ENCODE measurements at regions not wholly inside any gene's neighbourhood (a gene's known extent, or its start where the extent isn't known, plus 50 kb on each side); places are given as distances from the start of the nearest gene placed in this dataset.

DNA sequence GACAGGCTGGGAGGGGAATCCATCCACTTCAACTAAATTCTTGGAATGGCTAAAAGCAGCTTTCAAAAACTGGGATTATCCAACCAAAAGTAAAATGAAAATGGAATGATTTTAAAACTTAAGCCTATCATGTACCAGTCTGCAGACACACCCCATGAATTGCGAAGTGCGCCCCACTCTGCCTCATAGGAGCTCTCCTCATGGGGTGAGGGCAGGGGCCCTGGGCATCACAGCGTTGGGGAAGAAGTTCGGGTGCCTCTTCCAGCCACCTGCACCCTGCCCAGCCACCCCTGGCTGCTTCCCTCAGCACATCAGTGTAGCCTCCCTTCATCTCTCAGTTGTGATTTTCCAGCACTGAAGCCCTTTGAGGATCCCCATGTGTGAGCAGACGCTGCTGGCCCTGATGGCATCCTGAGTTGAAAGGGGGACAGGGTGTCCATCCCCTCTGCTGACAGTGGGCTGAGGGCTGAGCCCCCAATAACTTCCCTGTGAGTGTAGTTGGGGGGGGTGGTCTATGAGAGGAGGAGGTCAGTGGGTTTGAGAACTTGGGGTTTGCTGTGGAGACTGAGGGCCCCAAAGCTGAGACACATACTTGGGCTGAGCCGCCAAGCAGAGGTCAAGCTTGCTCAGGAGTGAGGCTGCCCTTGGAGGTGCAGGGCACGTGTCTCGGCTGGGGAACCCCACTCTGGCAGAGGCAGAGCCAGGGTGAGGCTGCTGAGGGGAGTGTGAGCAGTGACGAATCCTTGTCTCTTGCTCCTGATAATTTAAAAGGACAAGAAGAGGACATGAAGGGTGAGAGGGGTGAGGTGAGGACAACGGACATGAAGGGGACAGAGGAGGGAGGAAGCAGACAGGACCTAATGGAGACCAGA, 542.1 kb downstream of the TCERG1L start:
- CTCF ChIA-PET = no interaction called here
- Mint-ChIP-seq H3K9me3 (ENCODE audit: low read depth, unreplicated experiment) (peaks cover 4% of the 10 kb centered on the region), H3K4me3 (ENCODE audit: low read depth, unreplicated experiment) (no peak overlapping the region), H3K36me3 (ENCODE audit: insufficient read depth, unreplicated experiment) (no peaks in the 10 kb centered on the region), H3K4me1 (ENCODE audit: low read depth, unreplicated experiment) (no peaks in the 10 kb centered on the region), H3K27me3 (ENCODE audit: unreplicated experiment) (no peaks in the 10 kb centered on the region), H3K27ac (ENCODE audit: unreplicated experiment) (no peak overlapping the region)
- TF ChIP-seq, protein P1, sequence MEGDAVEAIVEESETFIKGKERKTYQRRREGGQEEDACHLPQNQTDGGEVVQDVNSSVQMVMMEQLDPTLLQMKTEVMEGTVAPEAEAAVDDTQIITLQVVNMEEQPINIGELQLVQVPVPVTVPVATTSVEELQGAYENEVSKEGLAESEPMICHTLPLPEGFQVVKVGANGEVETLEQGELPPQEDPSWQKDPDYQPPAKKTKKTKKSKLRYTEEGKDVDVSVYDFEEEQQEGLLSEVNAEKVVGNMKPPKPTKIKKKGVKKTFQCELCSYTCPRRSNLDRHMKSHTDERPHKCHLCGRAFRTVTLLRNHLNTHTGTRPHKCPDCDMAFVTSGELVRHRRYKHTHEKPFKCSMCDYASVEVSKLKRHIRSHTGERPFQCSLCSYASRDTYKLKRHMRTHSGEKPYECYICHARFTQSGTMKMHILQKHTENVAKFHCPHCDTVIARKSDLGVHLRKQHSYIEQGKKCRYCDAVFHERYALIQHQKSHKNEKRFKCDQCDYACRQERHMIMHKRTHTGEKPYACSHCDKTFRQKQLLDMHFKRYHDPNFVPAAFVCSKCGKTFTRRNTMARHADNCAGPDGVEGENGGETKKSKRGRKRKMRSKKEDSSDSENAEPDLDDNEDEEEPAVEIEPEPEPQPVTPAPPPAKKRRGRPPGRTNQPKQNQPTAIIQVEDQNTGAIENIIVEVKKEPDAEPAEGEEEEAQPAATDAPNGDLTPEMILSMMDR (IDR thresholded peaks at IDR 0.05; ENCODE audit: unreplicated experiment) = no peak
- intact Hi-C loops (cut with micrococcal nuclease; ENCODE audit: unreplicated experiment) = no loop called here
- no peak for DNase-seq
- BruUV-seq (replicated peaks) = no TSS peak

DNA sequence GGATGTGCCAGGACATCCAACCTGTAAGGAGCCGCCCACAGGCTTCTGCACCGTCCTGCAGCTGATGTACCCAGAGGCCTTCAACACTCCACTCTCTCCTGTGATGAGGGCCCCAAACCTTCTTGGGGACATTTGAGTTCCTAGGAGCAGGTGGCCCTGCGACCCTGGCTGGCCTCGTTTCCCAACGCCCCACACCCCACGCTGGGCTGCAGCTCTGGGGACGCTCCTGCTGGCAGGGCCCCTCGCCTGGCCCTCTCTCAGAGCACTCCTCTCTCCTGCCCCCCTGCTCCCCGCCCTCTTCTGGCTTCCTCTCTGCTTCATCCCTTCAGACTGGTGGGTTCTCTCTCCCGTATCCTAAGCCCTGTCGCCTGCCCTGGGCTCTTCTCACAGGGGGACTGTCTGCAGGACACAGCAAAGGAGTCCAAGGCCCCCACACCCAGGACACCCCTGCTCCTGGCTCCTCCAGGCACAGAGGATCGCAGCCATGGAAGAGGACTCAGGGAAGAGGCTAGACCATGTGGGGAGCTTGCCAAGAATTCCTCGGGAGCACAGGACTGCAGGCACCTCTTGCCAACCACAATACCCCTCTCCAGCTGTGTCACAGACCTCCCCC, 541.4 kb downstream of the TCERG1L start:
- Mint-ChIP-seq H3K36me3 (ENCODE audit: insufficient read depth, unreplicated experiment) (no peaks in the 10 kb centered on the region), H3K27me3 (ENCODE audit: unreplicated experiment) (no peaks in the 10 kb centered on the region), H3K9me3 (ENCODE audit: low read depth, unreplicated experiment) (peaks cover 3% of the 10 kb centered on the region), H3K27ac (ENCODE audit: unreplicated experiment) (no peak overlapping the region), H3K4me3 (ENCODE audit: low read depth, unreplicated experiment) (no peak overlapping the region), H3K4me1 (ENCODE audit: low read depth, unreplicated experiment) (no peaks in the 10 kb centered on the region)
- intact Hi-C loops (cut with micrococcal nuclease; ENCODE audit: unreplicated experiment) = no loop called here
- TF ChIP-seq, protein P1 (IDR thresholded peaks at IDR 0.05; ENCODE audit: unreplicated experiment) = no peak
- BruUV-seq (replicated peaks) = no TSS peak
- no peak for DNase-seq
- CTCF ChIA-PET = no interaction called here

DNA sequence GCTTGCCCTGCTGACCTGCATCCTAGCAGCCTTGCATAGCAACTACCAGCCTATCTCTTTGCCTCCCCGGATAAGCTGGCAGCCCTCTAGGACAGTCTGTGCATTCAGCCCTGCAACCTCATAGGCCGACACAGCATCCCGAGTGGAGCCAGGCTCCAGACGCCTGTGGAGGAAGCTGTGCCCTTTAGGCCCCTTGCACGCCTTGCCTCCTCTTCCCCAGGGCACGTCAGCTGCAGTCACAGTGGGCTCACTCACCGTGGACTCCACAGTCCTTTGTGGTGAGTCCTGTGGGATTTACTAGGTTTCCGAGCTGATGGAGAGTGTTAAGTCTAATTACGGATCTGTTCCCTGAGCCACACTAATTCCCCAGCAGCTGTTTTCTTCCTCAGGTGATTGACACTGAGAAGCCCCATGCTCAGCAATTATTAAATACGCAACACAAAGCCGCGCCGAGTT, 540.0 kb downstream of the TCERG1L start:
- no peak for DNase-seq
- Mint-ChIP-seq H3K9me3 (ENCODE audit: low read depth, unreplicated experiment) (no peaks in the 10 kb centered on the region), H3K36me3 (ENCODE audit: insufficient read depth, unreplicated experiment) (no peaks in the 10 kb centered on the region), H3K4me1 (ENCODE audit: low read depth, unreplicated experiment) (no peaks in the 10 kb centered on the region), H3K27ac (ENCODE audit: unreplicated experiment) (no peak overlapping the region), H3K4me3 (ENCODE audit: low read depth, unreplicated experiment) (no peak overlapping the region), H3K27me3 (ENCODE audit: unreplicated experiment) (no peaks in the 10 kb centered on the region)
- intact Hi-C loops (cut with micrococcal nuclease; ENCODE audit: unreplicated experiment) = no loop called here
- no TSS peak for BruUV-seq (replicated peaks)
- CTCF ChIA-PET = no interaction called here
- TF ChIP-seq, protein P1 (IDR thresholded peaks at IDR 0.05; ENCODE audit: unreplicated experiment) = no peak

DNA sequence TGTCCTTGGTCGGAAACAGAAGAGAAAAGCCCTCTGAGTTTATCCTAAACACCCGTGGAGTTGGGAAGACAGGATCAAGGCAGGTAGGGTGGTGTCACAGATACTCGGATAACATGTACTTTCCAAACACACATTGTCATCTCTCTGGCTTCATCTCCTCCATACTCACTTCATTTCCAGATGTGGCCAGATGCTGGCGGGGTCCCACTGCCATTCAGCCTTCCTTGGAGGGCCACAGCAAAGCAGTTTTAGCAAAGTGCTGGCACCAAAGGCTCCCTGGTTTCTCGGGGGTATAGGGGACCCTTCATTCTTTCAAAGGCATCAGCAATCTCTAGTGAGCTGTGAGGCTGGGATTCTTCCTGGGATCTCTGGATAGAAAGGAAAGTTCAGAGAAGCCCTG, 539.5 kb downstream of the TCERG1L start:
- Mint-ChIP-seq H3K9me3 (ENCODE audit: low read depth, unreplicated experiment) (no peaks in the 10 kb centered on the region), H3K36me3 (ENCODE audit: insufficient read depth, unreplicated experiment) (no peaks in the 10 kb centered on the region), H3K27ac (ENCODE audit: unreplicated experiment) (no peak overlapping the region), H3K4me1 (ENCODE audit: low read depth, unreplicated experiment) (no peaks in the 10 kb centered on the region), H3K4me3 (ENCODE audit: low read depth, unreplicated experiment) (no peak overlapping the region), H3K27me3 (ENCODE audit: unreplicated experiment) (no peaks in the 10 kb centered on the region)
- CTCF ChIA-PET = no interaction called here
- BruUV-seq (replicated peaks) = no TSS peak
- intact Hi-C loops (cut with micrococcal nuclease; ENCODE audit: unreplicated experiment) = no loop called here
- TF ChIP-seq, protein P1 (IDR thresholded peaks at IDR 0.05; ENCODE audit: unreplicated experiment) = no peak
- no peak for DNase-seq
